Endothelial cell of umbilical vein (primary cell): ENCODE measurements at regions not wholly inside any gene's neighbourhood (a gene's known extent, or its start where the extent isn't known, plus 50 kb on each side); places are given as distances from the start of the nearest gene placed in this dataset.

Experiments used
- BruUV-seq: library from RNA; stranded (reverse); fragments of 400-500 nt; replicated peaks from 2 replicates; lab custom pipeline; 2021; lab: Mats Ljungman, UMichigan
- CTCF ChIA-PET: fragments of 300-600, 350-600 bp; sonication (Branson Sonifier 250); formaldehyde crosslinking; loops from one replicate; lab custom pipeline; 2021; ENCODE audit warnings: antibody characterized with exemption, inconsistent platforms; lab: Charles Lee
- POLR2A ChIA-PET: fragments of 300-600, 350-600 bp; sonication (Branson Sonifier 250); formaldehyde crosslinking; loops from one replicate; lab custom pipeline; 2021; ENCODE audit warnings: antibody characterized with exemption, inconsistent platforms; lab: Charles Lee
- DNase-seq: peaks from one replicate; pipeline ENCODE4 v3.0.0-alpha.2; 2011; ENCODE audit warnings: low read depth, low spot score
- FAIRE-seq: peaks from 2 replicates; lab custom pipeline; 2011; peaks lifted over from hg19 to GRCh38; lab: Jason Lieb, UNC
- H2AFZ ChIP-seq: 2 replicates; pipeline ENCODE4 v1.6.0; 2012; ENCODE audit warnings: low read depth, low read length, control low read depth, inconsistent platforms
- H3K27ac ChIP-seq: 2 replicates; pipeline ENCODE4 v1.5.1; 2011; ENCODE audit warnings: low read depth, mild to moderate bottlenecking, control low read depth, low read length, moderate library complexity; ENCODE audit not compliant: insufficient read depth
- H3K27me3 ChIP-seq, 2 experiments: 2 replicates each; pipeline versions ENCODE4 v1.6.0 to v1.6.1; 2011; ENCODE audit warnings: low read length in 2 of 2, mixed read lengths in 1 of 2; ENCODE audit not compliant: control insufficient read depth in 2 of 2, insufficient read depth in 2 of 2
- H3K36me3 ChIP-seq, 2 experiments: 2 replicates in 1 of 2; 3 replicates in 1 of 2; pipeline ENCODE4 v1.5.1; 2011; ENCODE audit warnings: low read length in 2 of 2, mild to moderate bottlenecking in 1 of 2, moderate library complexity in 1 of 2; ENCODE audit not compliant: control insufficient read depth in 2 of 2, insufficient read depth in 2 of 2; ENCODE audit errors: extremely low read depth in 1 of 2
- H3K4me1 ChIP-seq: 3 replicates; pipeline ENCODE4 v1.5.1; 2011; ENCODE audit warnings: mild to moderate bottlenecking, low read length; ENCODE audit not compliant: control insufficient read depth, insufficient read depth; ENCODE audit errors: extremely low read depth
- H3K4me2 ChIP-seq: 2 replicates; pipeline ENCODE4 v1.6.1; 2011; ENCODE audit warnings: low read length, control low read depth, mixed read lengths; ENCODE audit not compliant: insufficient read depth
- H3K4me3 ChIP-seq, 3 experiments: fragments of 200-600 bp in 1 of 3; sonication (generic), shearing (Covaris generic) in 1 of 3; replicated peaks in 1 of 3; 2 replicates each; pipeline ENCODE4 v1.5.1; 2011 to 2016; ENCODE audit warnings: control low read depth in 3 of 3, low read length in 3 of 3, mild to moderate bottlenecking in 2 of 3, inconsistent platforms in 1 of 3, low read depth in 1 of 3, moderate library complexity in 1 of 3; ENCODE audit not compliant: insufficient read depth in 1 of 3
- H3K79me2 ChIP-seq: 2 replicates; pipeline ENCODE4 v1.6.0; 2012; ENCODE audit warnings: low read length, inconsistent platforms; ENCODE audit not compliant: control insufficient read depth, insufficient read depth
- H3K9ac ChIP-seq: replicated peaks from 2 replicates; pipeline ENCODE3; 2011; ENCODE audit warnings: low read length, control low read depth; ENCODE audit not compliant: insufficient read depth; ENCODE audit errors: extremely low read depth
- H3K9me1 ChIP-seq: replicated peaks from 3 replicates; pipeline ENCODE4 v1.6.0; 2011; ENCODE audit warnings: mild to moderate bottlenecking, low read length; ENCODE audit not compliant: control insufficient read depth, insufficient read depth; ENCODE audit errors: extremely low read depth
- H3K9me3 ChIP-seq: replicated peaks from 2 replicates; pipeline ENCODE4 v1.5.1; 2012; ENCODE audit warnings: low read length, inconsistent platforms; ENCODE audit not compliant: control insufficient read depth, insufficient read depth
- H4K20me1 ChIP-seq: replicated peaks from 2 replicates; pipeline ENCODE3; 2011; ENCODE audit warnings: mild to moderate bottlenecking, low read length; ENCODE audit not compliant: control insufficient read depth, insufficient read depth; ENCODE audit errors: extremely low read depth
- EZH2 ChIP-seq: IDR thresholded peaks from 2 replicates; pipeline ENCODE4 v1.6.1; 2012; ENCODE audit warnings: borderline replicate concordance, low read depth, mild to moderate bottlenecking, moderate library complexity, low read length, inconsistent platforms; ENCODE audit not compliant: severe bottlenecking
- FOS ChIP-seq: IDR thresholded peaks from 2 replicates; pipeline ENCODE4 v1.6.1; 2011; ENCODE audit warnings: mild to moderate bottlenecking, low read length, moderate library complexity, borderline replicate concordance; ENCODE audit not compliant: insufficient read depth
- GATA2 ChIP-seq: IDR thresholded peaks from 2 replicates; pipeline ENCODE4 v1.7.0; 2011; ENCODE audit warnings: low read depth, mild to moderate bottlenecking, moderate library complexity, mixed read lengths, low read length; ENCODE audit not compliant: insufficient read length, insufficient read depth
- JUN ChIP-seq: IDR thresholded peaks from 2 replicates; pipeline ENCODE4 v1.6.1; 2011; ENCODE audit warnings: borderline replicate concordance, low read depth; ENCODE audit not compliant: insufficient read length, insufficient read depth
- MYC ChIP-seq: IDR thresholded peaks from one replicate; pipeline ENCODE4 v1.6.1; 2011; ENCODE audit warnings: mild to moderate bottlenecking, low read depth, low read length
- POLR2A ChIP-seq: IDR thresholded peaks from 2 replicates; pipeline ENCODE4 v1.6.1; 2012; ENCODE audit warnings: low read depth, mild to moderate bottlenecking, control low read depth, low read length
- POLR2AphosphoS5 ChIP-seq: IDR thresholded peaks from 2 replicates; pipeline ENCODE4 v1.6.1; 2012; ENCODE audit warnings: low read depth, mild to moderate bottlenecking, control low read depth, low read length, moderate library complexity; ENCODE audit not compliant: insufficient read depth
- dilution Hi-C: fragments of 300-500 bp; cut with MboI; formaldehyde crosslinking; loops from one replicate; pipeline ENCODE4 v1.15.0; 2019; ENCODE audit warnings: low sequenced_read_pairs; ENCODE audit not compliant: extremely low pct_ligation_motif_present
- intact Hi-C: fragments of 100-400 bp; cut with micrococcal nuclease; formaldehyde crosslinking; loops from one replicate; pipeline ENCODE4 v1.10.0; 2022
- TF ChIP-seq, protein P1 (sequence below), 2 donors: IDR thresholded peaks; 1 replicate in 1 of 2; 2 replicates in 1 of 2; pipeline ENCODE4 v1.5.1; 2011; ENCODE audit warnings: low read length in 2 of 2, mild to moderate bottlenecking in 2 of 2, moderate library complexity in 2 of 2, control low read depth in 1 of 2, inconsistent platforms in 1 of 2, low read depth in 1 of 2; ENCODE audit not compliant: insufficient read depth in 1 of 2; ENCODE audit errors: extremely low read depth in 1 of 2
- TF ChIP-seq, protein P2 (sequence below): IDR thresholded peaks from 2 replicates; pipeline ENCODE4 v1.6.1; 2011; ENCODE audit not compliant: insufficient read depth, insufficient read length

DNA sequence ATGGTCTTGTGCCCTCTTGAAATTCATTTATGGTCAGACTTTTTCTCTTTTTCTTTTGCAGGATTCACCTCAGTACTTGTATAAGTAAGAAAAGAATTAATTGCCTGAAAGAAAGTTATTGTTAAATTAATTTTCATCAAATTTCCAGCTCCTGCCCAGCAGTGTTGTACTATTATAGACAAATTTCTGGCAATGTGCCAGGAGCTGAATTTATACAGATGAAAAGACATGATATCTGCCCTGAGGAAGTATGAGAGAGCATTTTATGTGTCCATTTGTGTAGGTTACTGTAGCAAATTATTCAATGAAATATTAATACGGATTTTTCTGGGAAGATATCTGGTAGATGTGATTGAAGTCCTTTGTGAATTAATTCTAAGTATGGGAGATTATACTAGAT, 2371.5 kb upstream of the TENM3 start:
- Histone ChIP-seq H3K9ac (no peak overlapping the region), H3K4me3 (no peak overlapping the region), H3K9me1 (no peaks in the 10 kb centered on the region), H4K20me1 (no peaks in the 10 kb centered on the region), H3K36me3 (no peaks in the 10 kb centered on the region), H3K27me3 (no peaks in the 10 kb centered on the region), H3K27ac (no peak overlapping the region), H3K4me2 (no peak overlapping the region), H3K9me3 (no peaks in the 10 kb centered on the region), H3K4me1 (no peaks in the 10 kb centered on the region), H2AFZ (no peak overlapping the region), H3K79me2 (no peaks in the 10 kb centered on the region)
- DNase-seq: no peak
- ChIA-PET CTCF (no interaction called here), POLR2A (no interaction called here)
- no peak for FAIRE-seq
- BruUV-seq: no TSS peak
- dilution Hi-C loops (no loop called here), intact Hi-C loops (no loop called here)
- TF ChIP-seq, protein P1, sequence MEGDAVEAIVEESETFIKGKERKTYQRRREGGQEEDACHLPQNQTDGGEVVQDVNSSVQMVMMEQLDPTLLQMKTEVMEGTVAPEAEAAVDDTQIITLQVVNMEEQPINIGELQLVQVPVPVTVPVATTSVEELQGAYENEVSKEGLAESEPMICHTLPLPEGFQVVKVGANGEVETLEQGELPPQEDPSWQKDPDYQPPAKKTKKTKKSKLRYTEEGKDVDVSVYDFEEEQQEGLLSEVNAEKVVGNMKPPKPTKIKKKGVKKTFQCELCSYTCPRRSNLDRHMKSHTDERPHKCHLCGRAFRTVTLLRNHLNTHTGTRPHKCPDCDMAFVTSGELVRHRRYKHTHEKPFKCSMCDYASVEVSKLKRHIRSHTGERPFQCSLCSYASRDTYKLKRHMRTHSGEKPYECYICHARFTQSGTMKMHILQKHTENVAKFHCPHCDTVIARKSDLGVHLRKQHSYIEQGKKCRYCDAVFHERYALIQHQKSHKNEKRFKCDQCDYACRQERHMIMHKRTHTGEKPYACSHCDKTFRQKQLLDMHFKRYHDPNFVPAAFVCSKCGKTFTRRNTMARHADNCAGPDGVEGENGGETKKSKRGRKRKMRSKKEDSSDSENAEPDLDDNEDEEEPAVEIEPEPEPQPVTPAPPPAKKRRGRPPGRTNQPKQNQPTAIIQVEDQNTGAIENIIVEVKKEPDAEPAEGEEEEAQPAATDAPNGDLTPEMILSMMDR (IDR thresholded peaks at IDR 0.05; ENCODE audit: extremely low read depth in 1 of 2, insufficient read depth in 1 of 2, low read depth in 1 of 2, low read length in 2 of 2): no peak
- TF ChIP-seq GATA2 (no peak), POLR2A (no peak), FOS (no peak), EZH2 (no peak), MYC (no peak), POLR2AphosphoS5 (no peak), JUN (no peak)
- TF ChIP-seq, protein P2, sequence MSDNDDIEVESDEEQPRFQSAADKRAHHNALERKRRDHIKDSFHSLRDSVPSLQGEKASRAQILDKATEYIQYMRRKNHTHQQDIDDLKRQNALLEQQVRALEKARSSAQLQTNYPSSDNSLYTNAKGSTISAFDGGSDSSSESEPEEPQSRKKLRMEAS: no peak
